ENCODE measurements at regions not wholly inside any gene's neighbourhood (a gene's known extent, or its start where the extent isn't known, plus 50 kb on each side); places are given as distances from the start of the nearest gene placed in this dataset.

DNA sequence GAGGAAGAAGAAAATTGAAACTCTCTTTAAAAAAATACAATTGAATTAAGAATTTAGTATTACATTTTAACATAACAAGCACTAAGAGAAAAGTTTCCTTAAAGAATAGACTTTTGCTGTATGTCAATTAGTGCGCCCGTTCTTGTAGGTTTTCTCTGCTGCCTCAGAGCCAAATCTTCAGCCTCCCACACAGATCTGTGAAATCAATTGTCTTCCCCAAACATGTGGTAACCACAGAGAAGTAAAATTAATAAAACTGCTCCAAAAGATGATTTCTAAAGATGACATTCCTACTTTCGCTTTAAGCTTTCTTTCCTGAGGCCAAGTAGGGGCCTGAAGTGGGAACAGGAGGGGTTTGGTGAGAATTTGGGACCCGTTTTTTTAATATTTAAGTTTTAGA is 113.2 kb upstream of the ADO start:
- TF ChIP-seq, protein P1, sequence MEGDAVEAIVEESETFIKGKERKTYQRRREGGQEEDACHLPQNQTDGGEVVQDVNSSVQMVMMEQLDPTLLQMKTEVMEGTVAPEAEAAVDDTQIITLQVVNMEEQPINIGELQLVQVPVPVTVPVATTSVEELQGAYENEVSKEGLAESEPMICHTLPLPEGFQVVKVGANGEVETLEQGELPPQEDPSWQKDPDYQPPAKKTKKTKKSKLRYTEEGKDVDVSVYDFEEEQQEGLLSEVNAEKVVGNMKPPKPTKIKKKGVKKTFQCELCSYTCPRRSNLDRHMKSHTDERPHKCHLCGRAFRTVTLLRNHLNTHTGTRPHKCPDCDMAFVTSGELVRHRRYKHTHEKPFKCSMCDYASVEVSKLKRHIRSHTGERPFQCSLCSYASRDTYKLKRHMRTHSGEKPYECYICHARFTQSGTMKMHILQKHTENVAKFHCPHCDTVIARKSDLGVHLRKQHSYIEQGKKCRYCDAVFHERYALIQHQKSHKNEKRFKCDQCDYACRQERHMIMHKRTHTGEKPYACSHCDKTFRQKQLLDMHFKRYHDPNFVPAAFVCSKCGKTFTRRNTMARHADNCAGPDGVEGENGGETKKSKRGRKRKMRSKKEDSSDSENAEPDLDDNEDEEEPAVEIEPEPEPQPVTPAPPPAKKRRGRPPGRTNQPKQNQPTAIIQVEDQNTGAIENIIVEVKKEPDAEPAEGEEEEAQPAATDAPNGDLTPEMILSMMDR (IDR thresholded peaks at IDR 0.05 in 4 of 5, conservative IDR thresholded peaks at IDR 0.05 in 1 of 5) = no peak
- no peak for TF ChIP-seq POLR2A (IDR thresholded peaks at IDR 0.05)

Measured in gastrocnemius medialis (tissue), 4 donors.